Activated CD4-positive, alpha-beta memory T cell treated with anti-CD3 and anti-CD28 coated beads, Interleukin-2, amount 10 ng/mL, durations not matched to agents 7 days and 5 days (primary cell): ENCODE measurements at regions not wholly inside any gene's neighbourhood (a gene's known extent, or its start where the extent isn't known, plus 50 kb on each side); places are given as distances from the start of the nearest gene placed in this dataset.

Source experiments
- CTCF ChIA-PET: fragments of 350-600 bp; sonication (Branson Sonifier 250); formaldehyde crosslinking; loops from one replicate; lab custom pipeline; 2021; ENCODE audit warnings: antibody characterized with exemption, inconsistent platforms; lab: Charles Lee
- POLR2A ChIA-PET: fragments of 350-600 bp; sonication (Branson Sonifier 250); formaldehyde crosslinking; loops from one replicate; lab custom pipeline; 2021; ENCODE audit warnings: antibody characterized with exemption; lab: Charles Lee
- DNase-seq: peaks from one replicate; pipeline ENCODE4 v3.0.0-alpha.2; 2020
- H3K27ac Mint-ChIP-seq: one replicate; pipeline ENCODE4 v1.8.0; 2021; ENCODE audit warnings: mild to moderate bottlenecking, mixed read lengths
- H3K27me3 Mint-ChIP-seq: one replicate; pipeline ENCODE4 v1.8.0; 2021; ENCODE audit warnings: mixed read lengths
- H3K36me3 Mint-ChIP-seq: one replicate; pipeline ENCODE4 v1.8.0; 2021; ENCODE audit warnings: low read depth, mixed read lengths
- H3K4me1 Mint-ChIP-seq: one replicate; pipeline ENCODE4 v1.8.0; 2021; ENCODE audit warnings: mixed read lengths
- H3K4me3 Mint-ChIP-seq: one replicate; pipeline ENCODE4 v1.8.0; 2021; ENCODE audit warnings: mild to moderate bottlenecking, mixed read lengths
- H3K9me3 Mint-ChIP-seq: one replicate; pipeline ENCODE4 v1.8.0; 2021; ENCODE audit warnings: mixed read lengths

DNA sequence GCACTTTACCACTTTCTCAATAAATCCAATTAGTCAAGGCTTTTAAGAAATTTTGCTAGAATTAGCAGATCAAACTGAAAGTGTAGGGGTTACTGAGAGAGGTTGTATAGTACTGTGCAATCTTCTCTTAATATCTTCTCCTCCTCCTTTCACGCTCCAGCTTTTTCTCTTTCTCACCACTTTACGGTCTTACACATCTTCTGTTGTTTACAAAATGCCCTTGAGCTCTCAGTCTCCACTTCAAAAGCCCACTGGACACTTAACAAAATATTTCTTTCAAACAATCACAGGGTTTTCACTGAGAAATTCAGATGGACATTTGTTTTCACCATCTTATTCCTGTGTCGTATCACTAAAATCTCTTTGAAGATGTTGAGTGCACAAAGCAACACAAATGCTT lies 678.2 kb downstream of the ADGRL2 start:
- Mint-ChIP-seq H3K36me3 (no peaks in the 10 kb centered on the region), H3K27me3 (no peaks in the 10 kb centered on the region), H3K4me3 (no peak overlapping the region), H3K27ac (no peak overlapping the region), H3K4me1 (no peaks in the 10 kb centered on the region), H3K9me3 (peaks cover 12% of the 10 kb centered on the region)
- CTCF ChIA-PET, result no interaction called here
- DNase-seq, result no peak
- POLR2A ChIA-PET, result no interaction called here

DNA sequence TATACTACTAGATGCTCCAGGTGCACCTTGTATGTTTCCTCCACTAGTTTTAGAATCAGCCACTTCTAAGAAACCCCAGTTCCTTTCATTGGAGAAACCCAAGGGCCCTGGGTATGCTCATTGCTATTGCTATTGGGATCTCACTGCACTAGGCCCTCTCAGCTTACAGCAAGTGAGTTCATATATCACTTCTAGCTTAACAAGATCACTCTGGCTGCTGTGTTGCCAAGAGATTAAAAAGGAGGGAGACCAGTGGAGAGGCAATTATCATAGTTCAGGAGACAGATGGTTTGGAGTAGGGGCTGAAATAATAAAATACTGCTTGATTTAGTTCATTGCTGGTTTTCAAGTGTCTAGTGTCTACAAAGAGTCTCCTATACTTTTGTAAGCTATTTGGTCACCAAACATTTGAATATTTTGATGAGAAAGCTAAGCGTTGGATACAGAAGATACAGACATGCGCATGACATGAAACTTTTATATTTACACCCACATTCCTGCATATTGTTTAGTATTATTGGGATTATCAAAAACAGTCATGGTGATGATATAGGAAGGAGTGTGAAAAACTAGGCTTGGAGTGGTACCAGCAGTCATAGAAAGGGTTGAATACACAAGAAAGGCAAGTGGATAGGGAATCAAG lies 671.9 kb downstream of the ADGRL2 start:
- H3K4me3 Mint-ChIP-seq, result no peak overlapping the region
- ChIA-PET POLR2A (no interaction called here), CTCF (no interaction called here)
- no peaks in the 10 kb centered on the region for H3K4me1 Mint-ChIP-seq
- H3K27me3 Mint-ChIP-seq, result no peaks in the 10 kb centered on the region
- no peak overlapping the region for H3K27ac Mint-ChIP-seq
- no peak for DNase-seq
- H3K9me3 Mint-ChIP-seq, result peaks cover 11% of the 10 kb centered on the region
- H3K36me3 Mint-ChIP-seq, result no peaks in the 10 kb centered on the region

GRCh38 chr1:82466891-82467290 lies 666.2 kb downstream of the ADGRL2 start:
- H3K4me1 Mint-ChIP-seq, result no peaks in the 10 kb centered on the region
- no peaks in the 10 kb centered on the region for H3K27me3 Mint-ChIP-seq
- H3K4me3 Mint-ChIP-seq, result no peak overlapping the region
- CTCF ChIA-PET, result no interaction called here
- H3K27ac Mint-ChIP-seq, result no peak overlapping the region
- H3K36me3 Mint-ChIP-seq, result no peaks in the 10 kb centered on the region
- H3K9me3 Mint-ChIP-seq, result peaks cover 3% of the 10 kb centered on the region
- POLR2A ChIA-PET, result no interaction called here
- DNase-seq, result no peak

GRCh38 chr1:82466416-82466815 lies 665.7 kb downstream of the ADGRL2 start:
- peaks cover 3% of the 10 kb centered on the region for H3K9me3 Mint-ChIP-seq
- no peak for DNase-seq
- H3K4me3 Mint-ChIP-seq, result no peak overlapping the region
- ChIA-PET CTCF (no interaction called here), POLR2A (no interaction called here)
- H3K27ac Mint-ChIP-seq, result no peak overlapping the region
- no peaks in the 10 kb centered on the region for H3K27me3 Mint-ChIP-seq
- H3K4me1 Mint-ChIP-seq, result no peaks in the 10 kb centered on the region
- H3K36me3 Mint-ChIP-seq, result no peaks in the 10 kb centered on the region

- Mint-ChIP-seq H3K27me3 (no peaks in the 10 kb centered on the region), H3K36me3 (no peaks in the 10 kb centered on the region), H3K4me1 (no peaks in the 10 kb centered on the region), H3K9me3 (no peaks in the 10 kb centered on the region), H3K4me3 (no peak overlapping the region), H3K27ac (no peak overlapping the region)
- CTCF ChIA-PET, result no interaction called here
- POLR2A ChIA-PET, result no interaction called here
- no peak for DNase-seq
Observed at GRCh38 chr1:82465024-82465423, 664.3 kb downstream of the ADGRL2 start.

DNA sequence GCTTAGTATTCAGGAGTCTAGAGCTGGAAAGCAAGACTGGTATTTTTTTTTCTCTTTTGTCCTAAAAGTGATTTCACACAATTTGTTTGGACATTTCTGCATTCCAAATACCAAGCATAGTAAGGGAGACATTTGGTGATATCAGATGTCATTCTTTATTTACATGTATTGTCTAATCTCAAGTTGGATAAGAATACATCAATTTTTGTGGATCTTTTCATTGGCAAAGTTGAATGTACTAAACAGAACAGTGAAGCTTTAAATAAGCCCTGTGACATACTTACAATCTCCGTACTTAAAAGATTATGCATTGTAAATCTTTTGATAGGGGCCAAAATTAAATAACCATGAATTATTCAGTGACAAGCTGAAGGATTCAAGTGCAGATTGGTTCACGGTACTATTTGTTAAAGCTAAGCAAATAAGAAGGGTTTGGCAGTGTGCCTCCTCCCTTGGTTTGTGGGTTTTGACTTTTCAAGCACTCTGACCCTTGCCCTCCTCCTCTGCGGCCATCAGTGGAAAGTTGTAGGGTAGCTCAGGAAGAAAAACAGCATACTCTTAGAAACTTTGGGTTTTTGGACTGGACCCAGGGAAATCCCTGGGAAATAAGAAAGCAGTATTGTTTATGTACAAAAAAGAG lies 663.7 kb downstream of the ADGRL2 start:
- POLR2A ChIA-PET, result no interaction called here

DNA sequence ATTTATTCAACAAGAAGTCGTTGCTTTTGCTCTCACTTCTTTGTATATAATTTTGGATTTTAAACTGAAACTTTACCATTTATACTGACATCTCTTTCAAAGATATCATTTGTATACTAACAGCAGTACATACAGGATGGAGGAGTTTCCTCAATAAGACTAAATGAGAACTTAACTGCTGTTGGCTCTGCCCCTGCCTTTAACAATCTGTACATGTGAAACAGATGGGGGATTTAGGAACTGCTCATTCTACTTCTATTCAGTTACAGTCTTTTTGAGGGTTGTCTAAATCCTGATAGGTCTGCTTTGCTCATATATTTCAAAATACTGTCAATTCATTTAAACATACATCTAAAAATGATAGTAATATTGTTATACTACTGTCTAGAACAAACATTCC lies 663.2 kb downstream of the ADGRL2 start:
- Mint-ChIP-seq H3K4me1 (no peaks in the 10 kb centered on the region), H3K4me3 (no peak overlapping the region), H3K27ac (no peak overlapping the region), H3K27me3 (no peaks in the 10 kb centered on the region), H3K36me3 (no peaks in the 10 kb centered on the region), H3K9me3 (no peaks in the 10 kb centered on the region)
- CTCF ChIA-PET, result no interaction called here
- POLR2A ChIA-PET, result no interaction called here
- no peak for DNase-seq

More for the DNA sequence above, 663.7 kb downstream of the ADGRL2 start:
- CTCF ChIA-PET, result no interaction called here
- Mint-ChIP-seq H3K4me3 (no peak overlapping the region), H3K36me3 (no peaks in the 10 kb centered on the region), H3K9me3 (no peaks in the 10 kb centered on the region), H3K27me3 (no peaks in the 10 kb centered on the region), H3K27ac (no peak overlapping the region), H3K4me1 (no peaks in the 10 kb centered on the region)
- no peak for DNase-seq

GRCh38 chr1:82462366-82462765 lies 661.6 kb downstream of the ADGRL2 start:
- no peak for DNase-seq
- Mint-ChIP-seq H3K9me3 (no peaks in the 10 kb centered on the region), H3K4me3 (no peak overlapping the region), H3K36me3 (no peaks in the 10 kb centered on the region), H3K27me3 (no peaks in the 10 kb centered on the region), H3K27ac (no peak overlapping the region), H3K4me1 (no peaks in the 10 kb centered on the region)
- ChIA-PET POLR2A (no interaction called here), CTCF (no interaction called here)

GRCh38 chr1:82455342-82455741 lies 654.6 kb downstream of the ADGRL2 start:
- Mint-ChIP-seq H3K4me3 (no peak overlapping the region), H3K27me3 (no peaks in the 10 kb centered on the region), H3K4me1 (no peaks in the 10 kb centered on the region), H3K9me3 (peaks cover 21% of the 10 kb centered on the region), H3K36me3 (no peaks in the 10 kb centered on the region), H3K27ac (no peak overlapping the region)
- ChIA-PET POLR2A (no interaction called here), CTCF (no interaction called here)
- DNase-seq, result no peak

DNA sequence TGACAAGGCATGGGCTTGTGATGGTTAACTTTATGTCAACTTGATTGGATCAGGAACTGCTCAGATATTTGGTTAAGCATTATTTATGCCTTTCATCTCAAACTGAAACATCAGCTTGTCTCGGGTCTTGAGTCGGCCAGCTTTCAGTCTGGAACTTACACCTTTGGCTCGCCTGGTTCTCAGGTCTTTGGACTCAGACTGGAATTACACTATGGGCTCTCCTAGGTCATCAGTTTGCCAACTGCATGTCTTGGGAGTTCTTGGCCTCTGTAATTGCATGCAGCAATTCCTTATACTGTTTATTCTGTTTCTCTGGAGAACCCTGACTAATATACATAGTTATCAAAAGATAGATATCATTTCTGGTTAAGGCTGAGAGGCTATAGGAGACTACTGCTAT lies 653.7 kb downstream of the ADGRL2 start:
- no peaks in the 10 kb centered on the region for H3K36me3 Mint-ChIP-seq
- H3K27ac Mint-ChIP-seq, result no peak overlapping the region
- H3K9me3 Mint-ChIP-seq, result peaks cover 24% of the 10 kb centered on the region
- ChIA-PET CTCF (no interaction called here), POLR2A (no interaction called here)
- no peak overlapping the region for H3K4me3 Mint-ChIP-seq
- no peaks in the 10 kb centered on the region for H3K27me3 Mint-ChIP-seq
- no peaks in the 10 kb centered on the region for H3K4me1 Mint-ChIP-seq
- DNase-seq, result no peak

GRCh38 chr1:82453511-82454185 lies 652.9 kb downstream of the ADGRL2 start:
- Mint-ChIP-seq H3K9me3 (peaks cover 26% of the 10 kb centered on the region), H3K4me1 (no peaks in the 10 kb centered on the region), H3K27me3 (no peaks in the 10 kb centered on the region), H3K4me3 (no peak overlapping the region), H3K27ac (no peak overlapping the region), H3K36me3 (no peaks in the 10 kb centered on the region)
- POLR2A ChIA-PET, result no interaction called here
- no peak for DNase-seq
- CTCF ChIA-PET, result no interaction called here

- no peaks in the 10 kb centered on the region for H3K4me1 Mint-ChIP-seq
Observed at GRCh38 chr1:82452096-82452495, 651.4 kb downstream of the ADGRL2 start.

GRCh38 chr1:82451191-82451590 lies 650.5 kb downstream of the ADGRL2 start:
- DNase-seq, result no peak
- Mint-ChIP-seq H3K27ac (no peak overlapping the region), H3K4me1 (no peaks in the 10 kb centered on the region), H3K4me3 (no peak overlapping the region), H3K36me3 (no peaks in the 10 kb centered on the region), H3K27me3 (no peaks in the 10 kb centered on the region), H3K9me3 (peaks cover 26% of the 10 kb centered on the region)
- ChIA-PET CTCF (no interaction called here), POLR2A (no interaction called here)

More at GRCh38 chr1:82452096-82452495, 651.4 kb downstream of the ADGRL2 start:
- Mint-ChIP-seq H3K27ac (no peak overlapping the region), H3K4me3 (no peak overlapping the region), H3K27me3 (no peaks in the 10 kb centered on the region), H3K36me3 (no peaks in the 10 kb centered on the region), H3K9me3 (peaks cover 26% of the 10 kb centered on the region)
- DNase-seq, result no peak
- POLR2A ChIA-PET, result no interaction called here
- CTCF ChIA-PET, result no interaction called here
